HUES64 (cell line): ENCODE measurements at regions not wholly inside any gene's neighbourhood (a gene's known extent, or its start where the extent isn't known, plus 50 kb on each side); places are given as distances from the start of the nearest gene placed in this dataset.

Experiments used
- H3K27ac ChIP-seq: 2 replicates; pipeline ENCODE4 v1.7.0; 2013; ENCODE audit warnings: low read depth, low read length, inconsistent platforms
- H3K27me3 ChIP-seq: 2 replicates; pipeline ENCODE4 v1.6.1; 2013; ENCODE audit warnings: mild to moderate bottlenecking, low read length; ENCODE audit not compliant: insufficient read depth
- H3K36me3 ChIP-seq: 2 replicates; pipeline ENCODE4 v1.6.1; 2013; ENCODE audit warnings: mild to moderate bottlenecking, low read length; ENCODE audit not compliant: insufficient read depth
- H3K4me1 ChIP-seq: 2 replicates; pipeline ENCODE4 v1.6.1; 2013; ENCODE audit warnings: mild to moderate bottlenecking, low read length, moderate library complexity; ENCODE audit not compliant: insufficient read depth
- H3K4me3 ChIP-seq: 2 replicates; pipeline ENCODE4 v1.5.1; 2013; ENCODE audit warnings: mild to moderate bottlenecking, low read length, moderate library complexity
- H3K9ac ChIP-seq: 2 replicates; pipeline ENCODE4 v1.6.1; 2013; ENCODE audit warnings: mild to moderate bottlenecking, low read depth, low read length
- H3K9me3 ChIP-seq: 2 replicates; pipeline ENCODE4 v1.6.1; 2013; ENCODE audit warnings: low read depth, low read length; ENCODE audit not compliant: insufficient read depth
- WGBS: fragments of 150-250, 120-280 bp; methylation state at CpG from one replicate; pipeline ENCODE4 v1.1.7; 2013; ENCODE audit warnings: missing lambda C conversion rate; 5-methylcytosine and 5-hydroxymethylcytosine counted together

DNA sequence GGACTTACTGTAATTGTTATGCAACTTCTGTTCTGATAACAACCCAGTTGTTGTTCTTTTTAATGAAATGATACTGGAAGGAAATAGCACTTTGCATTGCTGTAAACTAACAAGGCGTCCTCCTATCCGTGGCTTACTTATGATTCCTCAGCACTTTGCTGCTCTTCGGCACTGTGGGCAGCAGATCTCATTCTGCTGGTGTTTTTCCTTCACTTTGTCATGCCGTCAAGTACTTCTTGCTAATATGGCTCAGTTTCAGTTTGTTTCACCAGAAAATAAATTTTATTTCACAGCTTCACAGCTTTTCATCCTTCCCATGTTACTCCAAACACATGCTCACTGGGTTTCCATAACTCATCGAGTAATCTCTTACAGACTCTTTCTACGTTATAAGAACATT, 289.3 kb downstream of the MEIS1 start:
- Histone ChIP-seq H3K27me3 (no peaks in the 10 kb centered on the region), H3K4me3 (no peak overlapping the region), H3K27ac (no peak overlapping the region), H3K9ac (no peak overlapping the region), H3K9me3 (no peaks in the 10 kb centered on the region), H3K36me3 (no peaks in the 10 kb centered on the region), H3K4me1 (peaks cover 11% of the 10 kb centered on the region)
- 89% methylated on average over 6 of the region's 6 CpGs for WGBS

GRCh38 chr2:66729416-66730330, 294.7 kb downstream of the MEIS1 start:
- H3K27ac ChIP-seq, result no peak overlapping the region
- 98% methylated on average over 6 of the region's 6 CpGs for WGBS
- no peak overlapping the region for H3K9ac ChIP-seq
- H3K4me3 ChIP-seq, result no peak overlapping the region
- H3K9me3 ChIP-seq, result no peaks in the 10 kb centered on the region
- peaks cover 6% of the 10 kb centered on the region for H3K4me1 ChIP-seq
- H3K27me3 ChIP-seq, result no peaks in the 10 kb centered on the region
- H3K36me3 ChIP-seq, result no peaks in the 10 kb centered on the region

- no peak overlapping the region for H3K4me3 ChIP-seq
- no peak overlapping the region for H3K9ac ChIP-seq
- no peaks in the 10 kb centered on the region for H3K36me3 ChIP-seq
- 96% methylated on average over 6 of the region's 6 CpGs for WGBS
- H3K27ac ChIP-seq, result no peak overlapping the region
- H3K27me3 ChIP-seq, result no peaks in the 10 kb centered on the region
- H3K4me1 ChIP-seq, result peaks cover 6% of the 10 kb centered on the region
- no peaks in the 10 kb centered on the region for H3K9me3 ChIP-seq
These were observed 295.5 kb downstream of the MEIS1 start for GRCh38 chr2:66730441-66730840.

DNA sequence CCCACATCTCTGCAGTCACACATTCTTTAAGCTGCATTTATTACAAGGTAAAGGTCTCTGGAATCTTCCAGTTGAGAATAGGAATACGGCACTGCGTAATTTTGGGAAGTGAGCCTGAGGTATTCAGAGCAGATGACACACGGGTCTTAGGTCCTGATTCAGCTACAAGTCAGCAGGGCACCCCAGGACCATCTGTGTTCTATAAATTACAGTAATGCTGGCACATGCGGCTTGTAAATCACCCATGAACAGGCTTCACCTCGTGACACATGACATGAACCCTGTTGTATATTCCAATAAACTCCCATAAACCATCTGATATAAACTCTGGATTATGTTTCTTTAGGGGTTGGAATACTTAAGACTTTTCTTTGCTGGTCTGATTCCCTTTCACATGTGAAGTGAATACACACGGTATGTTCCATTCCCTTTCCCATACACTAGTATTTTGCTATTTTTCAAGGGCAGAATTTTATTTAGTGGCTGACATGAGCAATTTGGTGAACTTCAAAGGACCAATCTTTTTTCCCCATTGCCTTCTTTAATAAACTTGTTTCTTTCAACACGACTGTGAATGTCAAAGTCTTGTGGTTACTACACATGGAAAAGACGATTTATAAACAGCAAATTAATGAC, 298.6 kb downstream of the MEIS1 start:
- Histone ChIP-seq H3K9me3 (0 out of 2 replicates have a peak, but pooled peaks cover under 1% of the 10 kb centered on the region), H3K27me3 (no peaks in the 10 kb centered on the region), H3K4me1 (peaks cover 3% of the 10 kb centered on the region), H3K36me3 (no peaks in the 10 kb centered on the region), H3K9ac (no peak overlapping the region), H3K27ac (no peak overlapping the region), H3K4me3 (no peak overlapping the region)
- WGBS, result 95% methylated on average over 7 of the region's 8 CpGs

- H3K4me3 ChIP-seq, result no peak overlapping the region
- 94% methylated on average over 1 of the region's 3 CpGs for WGBS
These were observed 314.0 kb downstream of the MEIS1 start for GRCh38 chr2:66748939-66749338.

DNA sequence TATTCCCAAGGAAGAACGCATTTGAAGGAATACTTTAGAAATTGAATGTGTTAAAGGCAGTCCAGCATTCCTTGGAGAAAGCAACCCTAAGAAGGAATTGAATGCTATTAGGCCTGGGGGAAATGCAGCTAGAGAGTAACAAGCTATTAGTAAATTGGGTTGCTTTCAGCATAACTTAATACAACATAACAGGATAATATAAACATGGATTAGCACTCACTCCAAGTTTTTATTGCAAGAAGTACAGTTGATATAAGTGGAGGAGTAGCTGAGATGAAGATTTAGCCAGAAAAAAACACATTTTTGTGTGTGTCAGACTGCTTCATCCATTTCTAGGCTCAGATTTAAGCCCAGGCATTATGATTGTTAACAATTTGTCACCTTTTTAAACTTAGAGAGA, 314.6 kb downstream of the MEIS1 start:
- no peaks in the 10 kb centered on the region for H3K4me1 ChIP-seq
- 89% methylated on average over 1 of the region's 1 CpG for WGBS

More at GRCh38 chr2:66748939-66749338, 314.0 kb downstream of the MEIS1 start:
- Histone ChIP-seq H3K9me3 (no peaks in the 10 kb centered on the region), H3K27ac (no peak overlapping the region), H3K4me1 (no peaks in the 10 kb centered on the region), H3K36me3 (no peaks in the 10 kb centered on the region), H3K9ac (no peak overlapping the region), H3K27me3 (no peaks in the 10 kb centered on the region)

DNA sequence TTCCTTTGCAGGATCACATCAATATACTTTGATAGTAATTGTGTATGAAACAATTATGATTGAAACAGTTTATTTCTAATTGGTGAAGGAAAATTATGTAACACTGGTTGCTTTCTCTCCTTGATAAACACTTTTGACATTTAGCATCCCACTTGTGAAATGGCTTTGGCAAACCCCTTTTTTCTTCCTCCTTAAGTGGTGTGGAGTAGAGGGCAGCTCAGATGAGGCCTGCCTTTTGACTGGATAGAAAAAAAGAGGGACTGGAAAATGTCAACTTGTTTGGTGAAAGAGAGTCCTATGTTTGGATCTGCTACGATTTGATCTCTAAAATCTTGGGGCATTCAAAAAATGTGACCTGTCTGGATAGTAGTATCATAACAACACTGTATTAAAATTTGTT, 318.3 kb downstream of the MEIS1 start:
- no peak overlapping the region for H3K27ac ChIP-seq
- H3K36me3 ChIP-seq, result no peaks in the 10 kb centered on the region
- H3K4me1 ChIP-seq, result peaks cover 10% of the 10 kb centered on the region; the same call in 1 of the 2 replicates
- WGBS, result 100% methylated on average over 1 of the region's 1 CpG
- H3K27me3 ChIP-seq, result no peaks in the 10 kb centered on the region
- H3K9me3 ChIP-seq, result no peaks in the 10 kb centered on the region
- H3K4me3 ChIP-seq, result no peak overlapping the region
- no peak overlapping the region for H3K9ac ChIP-seq

More for the DNA sequence above, 314.6 kb downstream of the MEIS1 start:
- no peaks in the 10 kb centered on the region for H3K27me3 ChIP-seq
- no peaks in the 10 kb centered on the region for H3K36me3 ChIP-seq
- H3K9me3 ChIP-seq, result no peaks in the 10 kb centered on the region
- no peak overlapping the region for H3K4me3 ChIP-seq
- no peak overlapping the region for H3K9ac ChIP-seq
- H3K27ac ChIP-seq, result no peak overlapping the region

DNA sequence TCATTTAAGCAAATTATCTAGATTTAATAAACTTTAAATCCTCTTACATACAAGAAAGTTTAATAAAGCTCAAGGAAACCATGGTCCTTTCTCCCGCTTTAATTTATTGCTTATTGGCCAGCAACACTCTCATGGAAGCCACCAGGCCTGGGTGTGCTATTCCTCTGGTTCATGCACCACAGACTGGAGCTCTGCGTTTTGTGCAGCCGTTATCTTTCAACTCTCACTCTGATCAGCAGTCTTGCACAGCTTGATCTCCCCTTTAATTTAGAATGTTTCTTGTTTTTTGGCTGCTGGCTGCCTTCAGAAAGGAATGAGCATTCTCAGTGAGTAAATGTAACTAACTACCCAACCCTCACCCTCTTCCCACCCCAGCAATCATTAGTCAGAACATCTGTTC, 318.7 kb downstream of the MEIS1 start:
- Histone ChIP-seq H3K27me3 (no peaks in the 10 kb centered on the region), H3K9me3 (no peaks in the 10 kb centered on the region), H3K27ac (no peak overlapping the region), H3K4me1 (peaks cover 10% of the 10 kb centered on the region; the same call in 1 of the 2 replicates), H3K4me3 (no peak overlapping the region), H3K9ac (no peak overlapping the region), H3K36me3 (no peaks in the 10 kb centered on the region)
- WGBS, result 95% methylated on average over 3 of the region's 3 CpGs

- WGBS, result 100% methylated on average over 1 of the region's 1 CpG
- Histone ChIP-seq H3K27me3 (no peaks in the 10 kb centered on the region), H3K27ac (no peak overlapping the region), H3K4me1 (peaks cover 10% of the 10 kb centered on the region; the same call in 1 of the 2 replicates), H3K36me3 (no peaks in the 10 kb centered on the region), H3K9ac (no peak overlapping the region), H3K9me3 (no peaks in the 10 kb centered on the region), H3K4me3 (no peak overlapping the region)
These were observed 321.0 kb downstream of the MEIS1 start for GRCh38 chr2:66755974-66756373.

GRCh38 chr2:66761826-66762225, 326.9 kb downstream of the MEIS1 start:
- H3K4me3 ChIP-seq, result no peak overlapping the region
- no peaks in the 10 kb centered on the region for H3K4me1 ChIP-seq
- H3K27ac ChIP-seq, result no peak overlapping the region
- no peaks in the 10 kb centered on the region for H3K9me3 ChIP-seq
- no peaks in the 10 kb centered on the region for H3K36me3 ChIP-seq
- WGBS, result 92% methylated on average over 2 of the region's 2 CpGs
- no peaks in the 10 kb centered on the region for H3K27me3 ChIP-seq
- no peak overlapping the region for H3K9ac ChIP-seq

DNA sequence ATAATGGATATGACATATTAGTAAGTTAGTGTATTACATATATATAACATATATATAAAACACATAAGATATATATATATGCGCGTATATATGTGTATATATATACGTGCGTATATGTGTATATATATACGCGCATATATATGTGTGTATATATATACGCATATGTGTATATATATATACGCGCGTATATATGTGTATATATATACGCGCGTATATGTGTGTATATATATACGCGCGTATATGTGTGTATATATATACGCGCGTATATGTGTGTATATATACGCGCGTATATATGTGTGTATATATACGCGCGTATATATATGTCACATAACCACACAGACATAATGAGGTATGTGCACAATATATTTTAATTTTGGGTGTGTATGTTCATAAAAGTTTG, 327.8 kb downstream of the MEIS1 start:
- Histone ChIP-seq H3K27me3 (no peaks in the 10 kb centered on the region), H3K4me3 (no peak overlapping the region), H3K27ac (no peak overlapping the region), H3K9me3 (no peaks in the 10 kb centered on the region), H3K9ac (no peak overlapping the region), H3K36me3 (no peaks in the 10 kb centered on the region), H3K4me1 (no peaks in the 10 kb centered on the region)
- WGBS, result 87% methylated on average over 22 of the region's 25 CpGs
